ENCODE measurements at regions not wholly inside any gene's neighbourhood (a gene's known extent, or its start where the extent isn't known, plus 50 kb on each side); places are given as distances from the start of the nearest gene placed in this dataset.

DNA sequence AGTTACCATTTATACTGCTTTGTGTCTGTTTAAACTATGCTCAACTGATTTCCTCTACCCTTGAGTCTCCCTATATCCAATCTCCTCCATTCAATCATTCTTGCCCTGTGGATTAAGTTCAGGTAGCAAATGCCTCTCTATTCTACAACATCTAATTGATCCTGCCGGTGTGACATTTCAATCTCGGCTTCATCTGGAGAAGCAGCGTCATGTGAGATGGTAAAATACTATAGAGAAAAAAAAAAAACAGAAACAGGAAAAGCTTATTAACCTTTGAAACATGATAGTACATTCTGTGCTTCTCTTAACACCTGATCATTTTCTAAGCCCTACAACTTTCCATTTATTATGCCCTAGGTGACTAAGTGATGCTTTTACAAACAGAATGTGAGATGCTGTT is 89.4 kb downstream of the KCTD12 start:
- Histone ChIP-seq H2AFZ (ENCODE audit: control insufficient read depth, low read length) (no peak overlapping the region), H3K79me2 (ENCODE audit: control insufficient read depth, insufficient read depth, low read length) (no peaks in the 10 kb centered on the region), H3K4me2 (ENCODE audit: control insufficient read depth, extremely low read depth, insufficient read depth, low read depth, low read length) (no peak overlapping the region), H3K27me3 (ENCODE audit: control insufficient read depth, extremely low read depth, insufficient read depth, low read length) (no peaks in the 10 kb centered on the region), H3K4me3 (ENCODE audit: control insufficient read depth in 2 of 3, extremely low read depth in 1 of 3, insufficient read depth in 2 of 3, low read depth in 1 of 3, low read length in 3 of 3) (no peak overlapping the region), H3K4me1 (ENCODE audit: control insufficient read depth, extremely low read depth, insufficient read depth, low read length) (no peaks in the 10 kb centered on the region), H3K9ac (ENCODE audit: control insufficient read depth, extremely low read depth, insufficient read depth, low read length) (no peak overlapping the region), H3K27ac (ENCODE audit: control insufficient read depth, insufficient read depth, low read length) (no peak overlapping the region), H4K20me1 (ENCODE audit: control insufficient read depth, extremely low read depth, insufficient read depth, low read length) (no peaks in the 10 kb centered on the region), H3K9me3 (ENCODE audit: control insufficient read depth, low read depth, low read length) (no peaks in the 10 kb centered on the region), H3K36me3 (ENCODE audit: control insufficient read depth in 2 of 2, extremely low read depth in 1 of 2, insufficient read depth in 2 of 2, low read length in 2 of 2) (no peaks in the 10 kb centered on the region), H3K9me1 (ENCODE audit: control insufficient read depth, extremely low read depth, insufficient read depth, low read length) (no peaks in the 10 kb centered on the region)
- DNase-seq (ENCODE audit: low read depth, low spot score) (no peak), FAIRE-seq (no peak)
- TF ChIP-seq, protein P1, sequence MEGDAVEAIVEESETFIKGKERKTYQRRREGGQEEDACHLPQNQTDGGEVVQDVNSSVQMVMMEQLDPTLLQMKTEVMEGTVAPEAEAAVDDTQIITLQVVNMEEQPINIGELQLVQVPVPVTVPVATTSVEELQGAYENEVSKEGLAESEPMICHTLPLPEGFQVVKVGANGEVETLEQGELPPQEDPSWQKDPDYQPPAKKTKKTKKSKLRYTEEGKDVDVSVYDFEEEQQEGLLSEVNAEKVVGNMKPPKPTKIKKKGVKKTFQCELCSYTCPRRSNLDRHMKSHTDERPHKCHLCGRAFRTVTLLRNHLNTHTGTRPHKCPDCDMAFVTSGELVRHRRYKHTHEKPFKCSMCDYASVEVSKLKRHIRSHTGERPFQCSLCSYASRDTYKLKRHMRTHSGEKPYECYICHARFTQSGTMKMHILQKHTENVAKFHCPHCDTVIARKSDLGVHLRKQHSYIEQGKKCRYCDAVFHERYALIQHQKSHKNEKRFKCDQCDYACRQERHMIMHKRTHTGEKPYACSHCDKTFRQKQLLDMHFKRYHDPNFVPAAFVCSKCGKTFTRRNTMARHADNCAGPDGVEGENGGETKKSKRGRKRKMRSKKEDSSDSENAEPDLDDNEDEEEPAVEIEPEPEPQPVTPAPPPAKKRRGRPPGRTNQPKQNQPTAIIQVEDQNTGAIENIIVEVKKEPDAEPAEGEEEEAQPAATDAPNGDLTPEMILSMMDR (optimal IDR thresholded peaks at IDR 0.05 in 1 of 3, IDR thresholded peaks at IDR 0.05 in 1 of 3, conservative IDR thresholded peaks at IDR 0.05 in 1 of 3; ENCODE audit: extremely low read depth in 1 of 3, insufficient read depth in 2 of 3, low read length in 3 of 3): no peak
- no peak for TF ChIP-seq EZH2 (IDR thresholded peaks at IDR 0.05; ENCODE audit: low read length)
- dilution Hi-C loops (cut with MboI; ENCODE audit: extremely low pct_ligation_motif_present, low sequenced_read_pairs): no loop called here

DNA sequence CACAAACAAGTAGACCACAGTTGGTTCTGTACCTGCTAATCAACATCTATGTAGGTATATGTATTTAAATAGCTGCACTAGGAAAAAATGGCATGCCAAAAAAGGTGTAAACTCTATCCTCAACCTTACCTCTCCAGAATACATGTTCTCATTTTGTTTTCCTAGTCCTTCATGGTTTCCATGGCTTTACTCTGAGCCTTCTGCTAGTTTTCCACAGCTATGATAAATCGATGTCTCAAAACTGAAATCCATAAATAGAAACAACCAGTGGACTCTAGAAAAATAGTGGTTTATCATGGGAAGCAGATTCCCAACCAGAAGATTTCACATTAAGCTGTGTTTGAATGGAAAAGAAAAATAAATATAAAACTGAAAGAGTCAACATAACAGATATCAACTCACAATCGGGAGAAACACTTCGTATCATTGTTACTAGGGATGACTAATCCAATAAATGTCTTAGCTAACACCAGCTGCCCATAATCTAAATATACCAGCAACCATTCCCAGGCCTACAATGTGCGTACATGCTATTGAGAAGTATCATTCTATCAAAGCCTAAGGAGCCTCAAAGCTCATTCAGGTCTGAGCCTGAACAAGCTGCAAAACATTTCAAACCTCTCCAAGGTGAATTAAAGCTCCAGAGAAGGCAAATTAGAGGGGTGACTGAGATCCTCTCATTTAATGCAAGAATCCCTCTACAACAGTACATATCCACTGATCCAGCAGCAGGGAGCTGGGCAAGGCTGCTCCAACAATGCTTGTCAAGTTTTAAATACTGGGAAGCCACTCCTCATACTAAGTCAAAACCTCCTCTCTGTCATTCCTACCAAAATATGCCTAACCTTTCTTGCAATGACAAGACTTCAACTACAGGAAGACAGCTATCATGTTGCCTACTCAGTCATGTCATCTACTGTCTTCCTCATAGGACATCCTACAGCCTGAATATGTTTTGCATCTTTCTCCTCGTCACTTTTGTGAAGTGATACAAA is 90.2 kb downstream of the KCTD12 start:
- Histone ChIP-seq H3K27ac (ENCODE audit: control insufficient read depth, insufficient read depth, low read length) (no peak overlapping the region), H3K27me3 (ENCODE audit: control insufficient read depth, extremely low read depth, insufficient read depth, low read length) (no peaks in the 10 kb centered on the region), H3K4me2 (ENCODE audit: control insufficient read depth, extremely low read depth, insufficient read depth, low read depth, low read length) (no peak overlapping the region), H3K4me1 (ENCODE audit: control insufficient read depth, extremely low read depth, insufficient read depth, low read length) (no peaks in the 10 kb centered on the region), H3K4me3 (ENCODE audit: control insufficient read depth in 2 of 3, extremely low read depth in 1 of 3, insufficient read depth in 2 of 3, low read depth in 1 of 3, low read length in 3 of 3) (no peak overlapping the region), H2AFZ (ENCODE audit: control insufficient read depth, low read length) (no peak overlapping the region), H3K79me2 (ENCODE audit: control insufficient read depth, insufficient read depth, low read length) (no peaks in the 10 kb centered on the region), H3K9me1 (ENCODE audit: control insufficient read depth, extremely low read depth, insufficient read depth, low read length) (no peaks in the 10 kb centered on the region), H3K9me3 (ENCODE audit: control insufficient read depth, low read depth, low read length) (no peaks in the 10 kb centered on the region), H3K9ac (ENCODE audit: control insufficient read depth, extremely low read depth, insufficient read depth, low read length) (no peak overlapping the region), H3K36me3 (ENCODE audit: control insufficient read depth in 2 of 2, extremely low read depth in 1 of 2, insufficient read depth in 2 of 2, low read length in 2 of 2) (no peaks in the 10 kb centered on the region), H4K20me1 (ENCODE audit: control insufficient read depth, extremely low read depth, insufficient read depth, low read length) (no peaks in the 10 kb centered on the region)
- TF ChIP-seq EZH2 (IDR thresholded peaks at IDR 0.05; ENCODE audit: low read length): no peak
- TF ChIP-seq, protein P1 (optimal IDR thresholded peaks at IDR 0.05 in 1 of 3, IDR thresholded peaks at IDR 0.05 in 1 of 3, conservative IDR thresholded peaks at IDR 0.05 in 1 of 3; ENCODE audit: extremely low read depth in 1 of 3, insufficient read depth in 2 of 3, low read length in 3 of 3): no peak
- no peak for DNase-seq (ENCODE audit: low read depth, low spot score)
- FAIRE-seq: no peak
- dilution Hi-C loops (cut with MboI; ENCODE audit: extremely low pct_ligation_motif_present, low sequenced_read_pairs): no loop called here
